Parathyroid adenoma (tissue), 2 donors: ENCODE measurements at regions not wholly inside any gene's neighbourhood (a gene's known extent, or its start where the extent isn't known, plus 50 kb on each side); places are given as distances from the start of the nearest gene placed in this dataset.

ENCODE experiments used
- H2AFZ ChIP-seq: fragments of 300-600 bp; sonication (generic); one replicate; pipeline ENCODE4 v1.7.0; 2017; ENCODE audit warnings: antibody characterized with exemption, mild to moderate bottlenecking
- H3K27ac ChIP-seq: fragments of 300-600 bp; sonication (generic); one replicate; pipeline ENCODE4 v1.7.0; 2017
- H3K27me3 ChIP-seq: fragments of 300-600 bp; sonication (generic); one replicate; pipeline ENCODE4 v1.7.0; 2017; ENCODE audit warnings: low read length; ENCODE audit not compliant: control insufficient read depth, insufficient read depth
- H3K36me3 ChIP-seq: fragments of 300-600 bp; sonication (generic); one replicate; pipeline ENCODE4 v1.7.0; 2017; ENCODE audit warnings: low read length; ENCODE audit not compliant: control insufficient read depth, insufficient read depth
- H3K4me1 ChIP-seq: fragments of 300-600 bp; sonication (generic); one replicate; pipeline ENCODE4 v1.7.0; 2017; ENCODE audit warnings: control low read depth
- H3K4me2 ChIP-seq: fragments of 300-600 bp; sonication (generic); one replicate; pipeline ENCODE4 v1.7.0; 2017; ENCODE audit warnings: low read length
- H3K4me3 ChIP-seq: fragments of 300-600 bp; sonication (generic); one replicate; pipeline ENCODE4 v1.7.0; 2017; ENCODE audit warnings: low read depth, low read length
- H3K79me2 ChIP-seq: fragments of 300-600 bp; sonication (generic); one replicate; pipeline ENCODE4 v1.7.0; 2017; ENCODE audit warnings: control low read depth
- H3K9ac ChIP-seq: fragments of 300-600 bp; sonication (generic); one replicate; pipeline ENCODE4 v1.7.0; 2017; ENCODE audit warnings: mild to moderate bottlenecking
- H3K9me3 ChIP-seq: fragments of 300-600 bp; sonication (generic); one replicate; pipeline ENCODE4 v1.7.0; 2017; ENCODE audit warnings: low read length; ENCODE audit not compliant: control insufficient read depth
- CTCF ChIP-seq: fragments of 300-600 bp; sonication (generic); IDR thresholded peaks from one replicate; pipeline ENCODE4 v1.7.0; 2017; ENCODE audit warnings: antibody characterized with exemption, mild to moderate bottlenecking
- donor health status: primary hyperparathyroidism.

GRCh38 chr4:148782284-148782683 lies 340.1 kb upstream of the NR3C2 start:
- Histone ChIP-seq H3K4me1 (no peaks in the 10 kb centered on the region), H3K9me3 (no peaks in the 10 kb centered on the region), H3K27me3 (no peaks in the 10 kb centered on the region), H3K79me2 (no peaks in the 10 kb centered on the region), H3K9ac (no peak overlapping the region), H3K4me3 (no peak overlapping the region), H3K36me3 (no peaks in the 10 kb centered on the region), H2AFZ (no peak overlapping the region), H3K4me2 (no peak overlapping the region), H3K27ac (no peak overlapping the region)
- TF ChIP-seq CTCF = no peak

- Histone ChIP-seq H2AFZ (no peak overlapping the region), H3K27ac (no peak overlapping the region), H3K4me2 (no peak overlapping the region), H3K9ac (no peak overlapping the region), H3K27me3 (no peaks in the 10 kb centered on the region), H3K4me3 (no peak overlapping the region), H3K36me3 (no peaks in the 10 kb centered on the region), H3K9me3 (no peaks in the 10 kb centered on the region), H3K79me2 (no peaks in the 10 kb centered on the region), H3K4me1 (no peaks in the 10 kb centered on the region)
- no peak for TF ChIP-seq CTCF
These were observed 338.3 kb upstream of the NR3C2 start for GRCh38 chr4:148780426-148781005.

DNA sequence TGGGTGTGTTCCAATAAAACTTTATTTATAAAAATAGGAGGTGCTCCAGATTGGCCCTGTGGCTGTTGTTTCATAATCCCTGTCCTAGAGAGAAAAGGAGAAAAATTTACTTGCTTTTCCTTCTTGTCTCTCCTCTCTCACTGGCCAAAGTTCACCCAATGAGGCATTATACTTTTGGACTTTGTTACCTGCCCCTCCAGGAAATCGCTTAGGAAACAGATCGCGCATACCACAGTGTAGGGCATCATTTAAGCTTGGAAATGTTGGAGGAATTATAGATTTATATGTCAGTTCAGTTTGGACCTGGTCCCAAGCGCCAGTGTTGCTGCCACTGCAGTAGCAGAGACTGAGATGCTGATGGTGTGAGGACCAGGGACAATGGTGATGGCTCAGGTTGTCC lies 337.6 kb upstream of the NR3C2 start:
- H3K27me3 ChIP-seq = no peaks in the 10 kb centered on the region
- no peak overlapping the region for H3K9ac ChIP-seq
- no peaks in the 10 kb centered on the region for H3K79me2 ChIP-seq
- no peak for TF ChIP-seq CTCF
- H3K9me3 ChIP-seq = no peaks in the 10 kb centered on the region
- no peaks in the 10 kb centered on the region for H3K36me3 ChIP-seq
- H3K4me1 ChIP-seq = no peaks in the 10 kb centered on the region
- no peak overlapping the region for H3K4me3 ChIP-seq
- no peak overlapping the region for H3K4me2 ChIP-seq
- no peak overlapping the region for H3K27ac ChIP-seq
- H2AFZ ChIP-seq = no peak overlapping the region

- Histone ChIP-seq H2AFZ (no peak overlapping the region), H3K4me3 (no peak overlapping the region), H3K9me3 (no peaks in the 10 kb centered on the region), H3K36me3 (no peaks in the 10 kb centered on the region), H3K27me3 (no peaks in the 10 kb centered on the region), H3K9ac (no peak overlapping the region), H3K4me1 (no peaks in the 10 kb centered on the region), H3K4me2 (no peak overlapping the region), H3K27ac (no peak overlapping the region), H3K79me2 (no peaks in the 10 kb centered on the region)
- TF ChIP-seq CTCF = no peak
These were observed 336.9 kb upstream of the NR3C2 start for GRCh38 chr4:148778980-148779675.

DNA sequence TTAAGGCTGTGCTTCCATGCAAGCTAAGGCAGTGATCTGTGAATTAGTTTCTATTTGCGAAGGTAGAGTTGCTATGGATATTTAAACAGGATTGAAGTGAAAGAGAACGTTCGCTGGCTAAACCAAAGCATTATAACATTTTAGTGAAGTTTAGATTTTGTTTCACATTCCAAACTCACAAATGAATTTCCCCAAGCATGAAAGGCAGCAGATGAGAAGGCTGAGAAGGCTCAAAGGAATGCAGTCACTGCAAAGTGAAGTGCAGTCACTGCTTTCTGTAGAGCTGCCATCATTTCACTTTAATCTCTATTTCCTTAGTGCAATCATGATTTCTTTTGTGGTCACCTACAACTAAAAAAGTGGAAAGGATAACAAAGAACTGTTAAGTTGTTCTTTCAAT lies 334.7 kb upstream of the NR3C2 start:
- H3K4me3 ChIP-seq = no peak overlapping the region
- no peak overlapping the region for H3K4me2 ChIP-seq
- H3K79me2 ChIP-seq = no peaks in the 10 kb centered on the region
- no peak overlapping the region for H2AFZ ChIP-seq
- H3K27me3 ChIP-seq = no peaks in the 10 kb centered on the region
- no peaks in the 10 kb centered on the region for H3K4me1 ChIP-seq
- no peak for TF ChIP-seq CTCF
- H3K36me3 ChIP-seq = no peaks in the 10 kb centered on the region
- no peak overlapping the region for H3K9ac ChIP-seq
- no peak overlapping the region for H3K27ac ChIP-seq
- H3K9me3 ChIP-seq = no peaks in the 10 kb centered on the region
